ENCODE measurements at regions not wholly inside any gene's neighbourhood (a gene's known extent, or its start where the extent isn't known, plus 50 kb on each side); places are given as distances from the start of the nearest gene placed in this dataset.

DNA sequence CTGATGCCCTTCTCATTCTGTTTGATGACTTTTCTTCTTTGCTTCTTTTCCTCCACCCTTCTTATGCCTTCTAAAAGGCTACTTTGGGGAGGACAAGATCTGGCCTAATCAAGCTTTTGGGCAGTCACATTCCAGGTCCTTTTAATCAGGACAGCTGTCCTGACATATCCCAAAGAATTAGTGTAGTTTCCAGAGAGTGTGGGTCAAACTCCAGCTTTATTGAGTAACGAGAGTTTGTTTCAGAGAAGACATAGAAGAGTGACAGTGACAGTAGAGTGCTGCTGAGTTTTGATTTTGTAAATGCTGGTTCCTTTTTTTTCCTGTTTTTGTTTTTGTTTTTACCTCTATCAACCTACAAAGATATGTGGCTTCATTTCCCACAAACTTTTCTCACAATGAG, 158.4 kb upstream of the SESN3 start:
- DNase-seq (ENCODE audit: low read depth in 2 of 2), result no peak

DNA sequence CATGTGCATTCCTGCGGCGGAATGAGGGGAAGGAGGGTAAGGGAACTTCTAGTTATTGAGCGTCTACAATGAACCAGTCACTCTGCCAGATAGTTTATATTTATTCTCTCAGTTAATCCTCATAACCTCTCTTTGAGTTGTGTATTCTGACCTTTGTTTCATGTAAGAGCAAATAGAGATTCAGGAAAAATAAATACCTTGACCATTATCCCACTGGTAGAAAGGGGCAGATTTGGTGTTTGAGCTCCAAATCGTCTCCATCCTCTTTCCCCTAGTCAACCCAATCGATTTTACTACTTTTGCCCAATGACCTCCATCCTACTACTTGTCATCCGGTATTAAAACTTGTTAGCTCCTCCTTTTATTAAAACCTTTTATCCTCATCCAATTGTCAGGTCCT, 157.1 kb upstream of the SESN3 start:
- DNase-seq (ENCODE audit: low read depth in 2 of 2), result no peak

DNA sequence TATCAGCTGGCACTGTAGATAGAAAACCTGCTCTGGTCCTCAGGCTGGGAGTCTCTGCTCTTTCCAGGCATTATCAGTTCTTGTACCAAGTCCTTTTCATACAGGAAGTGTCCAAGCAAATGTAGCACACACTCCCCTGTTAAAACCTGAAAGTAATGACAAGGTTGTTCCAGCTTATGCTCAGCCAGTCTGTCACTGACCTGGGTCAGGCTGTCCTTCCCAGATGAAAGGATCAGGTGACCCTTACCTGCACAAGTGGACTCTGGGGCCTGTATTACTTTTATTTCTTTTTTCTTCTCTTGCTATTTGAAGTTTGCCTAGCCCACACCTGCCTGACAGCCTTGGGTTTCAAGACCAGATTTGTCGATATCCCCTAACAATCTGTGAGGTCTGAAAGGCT, 156.3 kb upstream of the SESN3 start:
- no peak for DNase-seq (ENCODE audit: low read depth in 2 of 2)

DNA sequence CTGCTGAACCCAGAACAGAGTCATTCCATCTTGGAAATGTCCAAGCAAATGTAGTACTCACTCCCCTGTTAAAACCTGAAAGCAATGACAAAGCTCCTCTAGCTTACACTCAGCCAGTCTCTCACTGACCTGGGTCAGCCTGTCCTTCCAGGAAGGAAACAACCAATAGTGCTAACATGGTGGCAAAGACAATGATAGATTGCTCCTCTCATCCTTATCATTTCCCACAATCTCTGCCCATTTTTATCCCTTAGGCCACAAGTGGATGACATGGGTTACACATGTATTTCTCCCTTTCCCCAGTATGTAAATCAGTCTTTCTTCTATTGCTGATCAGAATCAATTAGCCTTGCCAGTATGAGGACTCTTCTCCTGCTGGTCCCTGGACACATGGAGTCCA, 154.6 kb upstream of the SESN3 start:
- no peak for DNase-seq (ENCODE audit: low read depth in 2 of 2)

DNA sequence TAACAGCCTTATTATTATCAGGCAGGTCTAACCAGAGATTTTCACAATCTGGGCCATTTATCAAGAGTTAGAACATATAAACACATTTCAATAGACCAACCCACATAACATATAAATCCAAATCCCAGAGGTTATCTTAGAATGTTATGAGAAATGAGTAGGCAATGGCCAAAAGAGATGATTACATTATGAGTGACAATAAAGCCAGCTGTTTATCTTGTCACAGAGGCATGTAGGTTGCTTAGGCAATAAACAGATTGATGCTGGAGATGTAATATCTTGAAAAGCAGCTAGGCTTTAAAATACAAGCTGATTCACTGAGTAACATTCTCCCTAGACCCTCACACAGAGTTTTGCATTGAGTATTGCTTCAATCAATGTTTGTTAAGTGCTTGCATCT, 148.5 kb upstream of the SESN3 start:
- no peak for DNase-seq (ENCODE audit: low read depth in 2 of 2)

DNA sequence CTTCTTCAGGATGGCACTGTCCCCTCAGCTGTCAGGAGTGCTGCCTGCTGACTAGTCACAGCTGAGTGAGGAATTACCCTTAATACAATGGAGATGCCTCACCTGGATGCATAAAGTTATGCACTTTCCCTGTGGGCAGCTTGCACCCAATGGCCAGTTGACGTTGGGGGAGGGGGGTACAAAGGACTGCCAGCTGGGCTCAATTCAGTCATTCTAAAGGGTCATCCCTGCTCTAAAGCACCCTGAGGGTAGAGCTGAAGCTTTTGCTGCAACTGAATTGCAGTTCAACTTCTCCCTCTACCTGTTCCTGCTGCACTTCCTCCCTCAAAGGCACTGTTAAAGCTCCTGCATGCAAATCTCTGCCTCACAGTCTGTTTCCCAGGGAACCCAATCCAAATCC, 147.8 kb upstream of the SESN3 start:
- no peak for DNase-seq (ENCODE audit: low read depth in 2 of 2)

DNA sequence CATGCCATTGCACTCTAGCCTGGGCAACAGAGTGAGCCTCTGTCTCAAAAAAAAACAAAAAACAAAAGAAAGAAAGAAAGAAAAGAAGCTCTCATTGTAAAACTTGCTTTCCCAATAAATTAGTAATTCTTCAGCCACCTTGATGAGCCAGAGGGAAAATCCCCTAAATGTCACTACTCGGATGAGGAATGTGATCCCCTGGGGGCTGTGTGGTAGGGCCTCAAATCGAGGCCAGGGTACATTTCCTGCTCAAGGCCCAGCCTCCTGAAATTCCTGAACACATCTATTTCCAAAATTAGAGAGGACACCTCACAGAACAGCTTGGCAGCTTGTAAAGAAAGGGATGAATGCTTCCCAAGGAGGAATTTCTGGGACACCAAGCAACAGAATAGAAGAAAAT, 147.1 kb upstream of the SESN3 start:
- no peak for DNase-seq (ENCODE audit: low read depth in 2 of 2)

DNA sequence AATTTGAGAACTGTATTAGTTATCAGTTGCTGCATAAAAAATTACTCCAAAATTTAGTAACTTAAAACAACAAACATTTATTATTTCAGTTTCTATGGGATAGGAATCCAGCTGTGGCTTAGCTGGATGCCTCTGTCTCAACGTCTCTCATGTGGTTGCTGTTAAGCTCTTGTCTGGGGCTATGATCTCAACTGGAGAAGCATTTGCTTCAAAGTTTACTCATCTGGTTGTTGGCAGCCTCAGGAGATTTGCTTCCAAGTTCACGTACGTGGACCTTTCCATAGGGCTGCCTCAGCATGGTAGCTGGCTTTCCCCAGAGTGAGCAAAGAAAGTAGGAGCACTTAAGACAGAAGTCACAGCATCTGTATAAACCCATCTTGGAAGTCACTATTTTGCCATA, 144.9 kb upstream of the SESN3 start:
- no peak for DNase-seq (ENCODE audit: low read depth in 2 of 2)

DNA sequence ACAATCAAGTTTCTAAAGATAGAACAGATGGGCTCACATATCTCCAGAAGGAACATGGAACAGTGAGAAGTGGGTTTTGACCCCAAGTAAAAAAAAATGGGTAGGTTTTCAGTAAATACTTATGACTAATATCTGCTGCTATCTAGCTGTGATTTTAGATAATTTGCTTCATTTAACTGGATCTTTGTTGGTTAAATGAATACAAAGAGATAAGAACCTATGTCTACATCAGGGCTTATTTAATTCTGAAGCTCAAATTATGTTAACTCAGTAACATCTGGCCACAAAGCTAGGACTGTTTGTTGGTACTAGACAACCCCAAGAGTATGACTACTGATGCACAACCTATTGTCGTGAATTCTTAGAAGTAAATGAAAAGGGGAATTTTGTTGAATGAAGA, 144.4 kb upstream of the SESN3 start:
- DNase-seq (ENCODE audit: low read depth in 2 of 2), result no peak

DNA sequence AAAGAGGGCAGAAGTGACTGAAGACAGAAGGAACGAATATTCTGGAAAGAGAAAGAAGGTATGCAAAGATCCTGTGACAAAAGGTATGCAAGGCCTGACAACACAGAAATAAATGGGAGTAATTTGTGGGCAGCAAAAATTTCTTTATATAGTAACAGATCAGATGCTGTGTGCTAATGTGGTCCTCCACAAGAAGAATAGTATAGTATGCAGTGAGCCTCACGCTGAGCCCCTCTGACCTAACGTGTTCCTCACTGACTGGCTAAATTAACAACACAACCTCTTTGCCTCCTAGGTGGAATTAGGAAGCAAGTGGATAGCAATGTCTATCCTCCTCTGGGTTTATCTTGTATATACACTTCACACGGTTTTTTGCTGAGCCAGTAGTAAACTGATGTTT, 143.1 kb upstream of the SESN3 start:
- DNase-seq (ENCODE audit: low read depth in 2 of 2), result no peak

DNA sequence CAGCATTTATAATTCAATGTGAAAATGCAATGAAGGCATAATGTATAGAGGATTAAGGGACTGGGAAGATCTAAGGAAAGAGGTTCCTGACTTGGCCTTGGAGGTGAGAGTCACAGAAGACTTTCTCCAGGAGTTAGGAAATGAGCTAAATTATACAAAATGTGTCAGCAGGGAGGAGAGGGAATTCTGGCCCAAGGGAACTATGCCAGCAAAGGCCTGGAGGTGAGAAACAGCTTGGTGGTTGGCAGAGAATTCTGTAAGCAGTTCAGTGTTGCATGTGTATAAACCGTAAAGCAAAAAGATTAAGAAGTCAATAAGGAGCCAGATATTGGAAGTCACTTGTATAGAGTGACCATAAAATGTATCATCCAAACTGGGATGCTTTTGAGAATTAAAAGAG, 142.2 kb upstream of the SESN3 start:
- no peak for DNase-seq (ENCODE audit: low read depth in 2 of 2)

DNA sequence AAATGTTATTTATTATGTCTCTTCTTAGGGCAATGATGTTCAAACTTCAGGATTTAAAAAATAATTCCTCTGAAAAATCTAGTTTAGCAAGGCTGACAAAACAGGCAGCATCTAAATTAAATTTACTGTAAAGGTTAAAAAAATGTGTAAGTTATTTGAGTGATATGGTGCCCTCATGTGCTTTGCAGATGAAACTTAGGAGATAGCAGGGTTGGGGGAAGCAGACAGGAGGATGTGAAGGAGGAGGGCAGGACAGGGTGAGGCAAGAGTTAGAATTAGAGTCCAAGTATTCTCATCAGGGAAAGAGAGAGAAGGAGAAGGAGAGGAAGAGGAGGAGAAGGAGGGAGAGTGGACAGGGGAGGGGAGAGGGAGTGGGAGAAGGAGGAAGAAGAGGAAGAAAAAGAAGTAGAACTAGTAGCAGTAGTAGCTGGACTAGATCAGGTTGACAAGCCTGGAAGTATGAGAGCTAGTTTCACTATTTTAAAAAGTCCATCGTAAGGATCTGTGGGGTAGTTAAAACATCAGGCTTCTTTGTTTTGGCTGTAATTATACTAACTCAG, 141.2 kb upstream of the SESN3 start:
- no peak for DNase-seq (ENCODE audit: low read depth in 2 of 2)

DNA sequence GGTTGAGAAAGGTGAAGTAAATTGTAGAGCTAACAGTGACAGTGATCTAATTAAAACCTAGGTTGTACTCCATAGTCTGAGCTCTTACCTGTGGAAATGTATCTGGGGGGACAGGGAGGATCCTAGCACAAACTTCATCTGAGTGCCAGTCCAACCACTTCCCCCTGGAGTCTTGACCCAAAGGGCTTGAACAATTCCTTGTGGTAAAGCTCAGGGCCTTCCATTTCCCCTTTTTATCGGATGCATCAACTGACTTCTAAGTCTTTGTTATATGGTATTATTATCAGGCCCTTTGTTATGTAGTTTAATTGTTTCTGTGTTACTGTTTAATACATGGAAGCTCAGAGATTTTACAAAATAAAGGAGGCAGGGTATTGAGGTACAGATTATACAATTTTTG, 140.2 kb upstream of the SESN3 start:
- no peak for DNase-seq (ENCODE audit: low read depth in 2 of 2)

DNA sequence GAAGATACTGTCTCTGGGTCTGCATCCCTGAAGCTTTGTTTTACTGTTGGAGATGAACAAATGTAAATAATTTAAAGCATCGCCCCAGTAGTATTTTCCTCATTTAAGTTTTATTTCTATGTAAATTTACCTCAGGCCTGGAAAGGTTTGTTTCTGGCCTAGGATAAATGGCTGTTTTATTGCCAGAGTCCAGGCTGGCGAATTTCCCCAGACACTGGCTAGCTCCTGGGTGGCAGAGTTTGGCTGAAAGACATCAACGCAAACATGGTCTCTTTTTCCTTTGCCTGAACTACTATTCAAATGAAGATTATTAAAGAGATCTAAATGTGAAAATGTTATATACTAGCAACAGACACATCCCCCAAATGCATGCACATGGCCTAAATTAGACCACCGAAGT, 136.7 kb upstream of the SESN3 start:
- DNase-seq (ENCODE audit: low read depth in 2 of 2), result no peak

DNA sequence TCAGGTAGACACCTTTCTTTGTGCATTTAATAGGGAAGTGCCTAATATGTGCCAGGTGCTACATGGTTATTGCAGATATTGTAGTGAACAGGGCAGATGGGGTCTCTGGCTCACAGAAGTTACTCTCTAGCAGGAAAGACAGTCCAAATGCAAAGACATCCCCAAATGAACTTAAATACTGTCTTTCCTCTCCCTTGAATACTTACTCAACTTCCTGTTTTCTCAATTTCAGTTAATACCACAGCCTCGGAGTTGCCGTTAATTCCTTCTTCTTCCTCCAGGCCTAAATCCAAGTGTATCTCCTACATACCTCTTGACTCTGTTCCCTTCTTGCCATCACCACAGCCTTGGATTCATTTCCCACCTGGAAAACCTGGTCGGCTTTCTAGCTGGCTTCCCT, 134.3 kb upstream of the SESN3 start:
- DNase-seq (ENCODE audit: low read depth in 2 of 2), result no peak

DNA sequence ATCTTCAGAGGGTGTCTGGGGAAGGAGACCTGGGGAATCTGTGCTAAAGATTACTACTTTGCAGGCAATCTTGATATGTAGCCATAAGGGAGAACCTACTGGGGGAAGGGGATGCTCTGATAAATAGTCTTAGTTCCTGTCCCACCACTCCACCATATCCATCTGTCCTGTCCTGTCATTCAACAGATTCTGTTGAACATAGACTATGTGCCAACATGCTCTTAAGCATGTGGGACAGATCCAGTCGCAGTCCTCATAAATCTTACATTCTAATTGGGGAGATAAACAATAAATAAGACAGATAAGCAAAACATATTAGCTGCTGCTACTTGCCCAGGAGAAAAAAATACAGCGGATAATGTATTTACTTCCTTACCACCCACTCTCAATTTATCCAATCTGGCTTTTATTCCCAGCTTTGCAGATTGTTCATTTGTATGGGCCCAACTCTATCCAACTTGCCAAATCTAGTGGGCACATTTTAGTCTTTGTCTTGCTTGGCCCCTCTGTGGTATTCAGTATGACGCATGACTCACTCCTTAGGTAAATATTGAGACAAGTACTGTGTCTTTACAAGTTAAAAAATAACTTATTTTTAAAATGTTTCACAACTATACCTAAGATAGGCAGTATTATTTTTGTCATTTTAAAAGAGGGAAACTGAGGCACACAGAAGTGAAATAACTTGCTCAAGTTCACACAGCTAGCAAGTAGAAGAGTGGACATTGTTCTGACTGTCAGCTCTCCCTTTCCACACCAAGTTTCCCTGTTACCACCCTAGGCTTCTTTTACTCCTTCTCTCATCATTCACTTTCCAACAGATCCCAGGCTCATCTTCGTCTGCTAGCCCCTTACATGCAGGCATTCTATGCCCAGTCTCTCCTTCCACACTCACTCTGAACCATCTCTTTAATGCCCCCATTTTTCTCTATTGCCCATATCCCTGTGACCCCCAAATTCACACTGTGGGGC, 133.6 kb upstream of the SESN3 start:
- no peak for DNase-seq (ENCODE audit: low read depth in 2 of 2)

DNA sequence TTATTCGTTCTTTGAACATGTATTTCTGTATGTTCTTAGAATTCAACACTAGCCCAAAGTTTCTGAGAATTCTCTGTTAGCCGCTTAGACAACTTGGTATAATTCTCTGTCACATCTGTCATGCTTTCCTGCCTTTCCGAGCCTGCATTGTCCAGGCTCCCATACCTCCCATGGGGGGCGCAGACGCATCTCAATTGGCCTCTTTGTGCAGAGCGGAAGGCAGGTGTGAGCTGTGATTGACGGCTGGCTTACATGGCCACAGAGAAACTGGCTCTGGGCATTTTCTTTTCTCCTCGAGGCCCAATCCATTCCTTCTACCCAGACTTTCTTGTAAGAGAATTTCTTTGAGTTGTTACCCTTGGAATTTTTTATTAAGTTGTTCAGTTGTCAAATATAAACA, 132.7 kb upstream of the SESN3 start:
- DNase-seq (ENCODE audit: low read depth in 2 of 2), result no peak

DNA sequence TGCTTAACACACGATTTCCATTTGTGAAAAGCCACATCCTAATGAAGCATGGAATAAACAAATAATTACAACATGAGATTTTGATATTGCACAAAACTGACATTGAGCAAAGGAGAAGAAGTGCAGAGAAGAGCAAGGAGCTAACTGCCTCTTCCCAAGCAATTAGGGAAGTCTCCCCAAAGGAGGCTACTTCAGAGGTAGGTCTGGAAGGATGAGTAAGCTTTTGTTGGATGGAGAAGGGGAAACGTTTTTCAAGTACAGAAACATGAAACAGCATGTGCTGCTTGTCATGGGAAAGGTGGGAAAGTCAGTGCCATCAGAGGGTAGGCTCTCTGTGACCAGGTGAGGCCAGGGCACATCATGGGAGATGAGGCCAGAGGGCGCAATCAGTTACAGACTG, 132.2 kb upstream of the SESN3 start:
- no peak for DNase-seq (ENCODE audit: low read depth in 2 of 2)

DNA sequence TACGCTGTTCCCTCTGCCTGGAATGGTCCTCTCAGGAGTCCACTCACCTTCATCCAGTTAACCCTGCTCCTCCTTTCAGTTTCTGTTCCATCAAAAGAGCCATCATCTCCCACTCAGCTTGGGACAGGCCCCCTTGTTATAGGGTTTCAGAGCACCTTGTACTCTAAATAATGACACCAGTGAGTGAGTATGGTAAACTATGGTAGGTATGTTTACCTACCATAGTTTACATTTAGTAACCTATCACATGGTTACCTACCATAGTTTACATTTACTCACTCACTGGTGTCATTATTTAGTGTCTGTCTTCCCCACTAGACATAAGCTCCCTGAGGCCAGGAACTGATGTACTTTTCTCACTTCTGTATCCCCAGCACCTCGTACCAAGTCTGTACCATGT, 130.2 kb upstream of the SESN3 start:
- DNase-seq (ENCODE audit: low read depth in 2 of 2), result no peak

DNA sequence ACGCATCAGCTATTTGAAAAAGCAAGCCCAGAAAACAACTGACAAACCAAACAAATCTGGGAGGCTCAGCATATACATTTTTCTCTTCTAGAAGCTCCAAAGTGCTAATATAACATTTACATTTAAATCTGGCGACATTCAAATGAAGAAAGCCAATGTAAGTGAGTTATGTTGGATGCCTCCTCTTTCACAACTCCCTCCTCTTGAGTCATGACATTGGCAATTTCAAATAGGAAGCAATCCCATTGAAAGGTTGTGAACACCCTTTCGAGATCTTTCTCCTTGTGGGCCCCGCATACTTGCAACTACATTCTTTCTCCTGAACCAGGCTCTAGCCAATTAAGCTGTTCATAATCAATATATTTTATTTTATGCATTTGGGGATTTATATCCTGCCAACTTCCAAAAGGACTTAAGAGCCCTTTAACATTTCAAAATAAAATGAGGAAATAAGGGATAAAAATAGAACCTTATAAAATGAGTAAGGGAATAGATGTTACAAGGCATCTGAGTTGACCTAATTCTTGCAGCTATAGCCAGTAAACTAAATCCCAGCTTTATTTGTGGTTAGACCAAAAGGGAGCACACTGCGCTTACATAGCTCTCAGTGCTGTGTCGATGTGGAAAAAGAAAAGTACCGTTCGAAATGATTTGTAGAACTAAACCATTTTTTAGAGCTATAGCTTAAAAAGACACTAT, 129.5 kb upstream of the SESN3 start:
- no peak for DNase-seq (ENCODE audit: low read depth in 2 of 2)

DNA sequence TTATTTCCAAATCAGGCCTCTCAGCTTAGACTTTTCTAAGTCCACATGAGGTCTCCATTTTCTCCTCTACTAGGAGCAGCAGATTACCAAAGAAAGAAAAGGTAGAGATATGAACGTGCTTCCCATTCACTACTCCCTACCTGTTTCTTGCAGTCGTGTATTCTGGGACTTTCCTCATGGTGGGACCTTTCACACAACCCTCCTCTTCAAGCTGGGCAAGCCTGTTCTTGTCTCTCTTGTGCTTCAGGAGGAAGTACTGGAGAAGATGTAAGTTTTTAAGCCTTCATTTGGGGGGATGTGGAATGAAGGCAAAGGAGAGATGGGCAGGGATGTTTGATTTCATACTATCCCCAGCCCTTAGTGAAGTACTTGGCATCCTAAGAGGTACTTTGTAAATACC, 128.8 kb upstream of the SESN3 start:
- no peak for DNase-seq (ENCODE audit: low read depth in 2 of 2)

DNA sequence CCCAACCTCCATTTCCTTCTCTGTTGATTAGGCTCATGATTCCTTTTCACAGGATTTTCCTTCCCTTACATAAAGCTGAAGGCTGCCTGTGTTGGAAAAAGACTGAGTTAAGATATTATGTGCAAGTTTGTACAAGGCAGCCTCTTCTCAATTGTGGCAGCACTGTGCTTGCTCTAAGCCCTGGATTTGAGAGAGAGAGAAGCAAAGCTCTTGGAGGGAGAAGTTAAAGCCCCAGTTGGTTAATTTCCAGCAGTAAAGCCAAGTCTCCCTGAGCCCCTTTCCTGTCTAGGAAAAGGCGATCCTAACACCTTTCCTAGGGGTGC, 128.3 kb upstream of the SESN3 start:
- no peak for DNase-seq (ENCODE audit: low read depth in 2 of 2)
